SJSA1 (cell line): ENCODE measurements at regions not wholly inside any gene's neighbourhood (a gene's known extent, or its start where the extent isn't known, plus 50 kb on each side); places are given as distances from the start of the nearest gene placed in this dataset.
"Not testable (repeated sequence)": the region's sequence is repeated elsewhere in the genome, so short reads cannot be mapped to it uniquely, and the experiment has no call there.

Source experiments
- DNase-seq, 2 experiments: peaks; one replicate each; pipeline ENCODE4 v3.0.0-alpha.2; 2015 to 2020; ENCODE audit warnings: low spot score in 2 of 2, low read depth in 1 of 2
- H3K27ac ChIP-seq: fragments of 250-450 bp; sonication (Bioruptor Pico); 2 replicates; pipeline ENCODE4 v1.5.1; 2020; ENCODE audit warnings: mild to moderate bottlenecking, moderate library complexity
- H3K27me3 ChIP-seq: fragments of 250-450 bp; sonication (Bioruptor Pico); replicated peaks from 2 replicates; pipeline ENCODE4 v1.5.1; 2020; ENCODE audit warnings: mild to moderate bottlenecking, moderate library complexity
- H3K36me3 ChIP-seq: fragments of 250-450 bp; sonication (Bioruptor Pico); 2 replicates; pipeline ENCODE4 v1.5.1; 2020; ENCODE audit warnings: mild to moderate bottlenecking
- H3K4me1 ChIP-seq: fragments of 250-450 bp; sonication (Bioruptor Pico); replicated peaks from 2 replicates; pipeline ENCODE4 v1.6.1; 2021; ENCODE audit warnings: mild to moderate bottlenecking
- H3K4me3 ChIP-seq: fragments of 250-450 bp; sonication (Bioruptor Pico); 2 replicates; pipeline ENCODE4 v1.5.1; 2020; ENCODE audit warnings: mild to moderate bottlenecking
- H3K9me3 ChIP-seq: fragments of 250-450 bp; sonication (Bioruptor Pico); replicated peaks from 2 replicates; pipeline ENCODE4 v1.5.1; 2020; ENCODE audit warnings: mild to moderate bottlenecking

DNA sequence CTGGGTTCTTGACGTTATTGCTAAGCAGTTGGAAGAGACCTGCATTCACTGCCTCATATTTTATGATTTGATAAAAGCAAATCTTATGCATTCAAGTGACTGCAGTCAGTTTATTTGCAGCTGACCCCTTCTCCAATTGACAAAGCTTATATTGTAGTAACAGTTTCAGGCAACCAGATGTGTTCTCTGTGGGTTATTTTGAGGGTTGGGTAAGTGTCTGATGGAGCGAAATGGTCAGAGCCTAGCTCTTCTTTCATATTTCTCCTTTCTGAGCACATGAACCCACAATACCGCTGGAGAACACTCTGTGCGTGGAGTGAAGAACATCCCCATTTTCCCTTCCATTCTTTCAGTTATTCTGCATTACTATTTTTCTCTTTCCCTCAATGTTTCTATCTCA lies 125.8 kb upstream of the KCNH8 start:
- no peaks in the 10 kb centered on the region for H3K36me3 ChIP-seq
- no peak overlapping the region for H3K4me3 ChIP-seq
- no peaks in the 10 kb centered on the region for H3K9me3 ChIP-seq
- no peaks in the 10 kb centered on the region for H3K4me1 ChIP-seq
- no peak for DNase-seq
- H3K27ac ChIP-seq: no peak overlapping the region
- no peaks in the 10 kb centered on the region for H3K27me3 ChIP-seq

DNA sequence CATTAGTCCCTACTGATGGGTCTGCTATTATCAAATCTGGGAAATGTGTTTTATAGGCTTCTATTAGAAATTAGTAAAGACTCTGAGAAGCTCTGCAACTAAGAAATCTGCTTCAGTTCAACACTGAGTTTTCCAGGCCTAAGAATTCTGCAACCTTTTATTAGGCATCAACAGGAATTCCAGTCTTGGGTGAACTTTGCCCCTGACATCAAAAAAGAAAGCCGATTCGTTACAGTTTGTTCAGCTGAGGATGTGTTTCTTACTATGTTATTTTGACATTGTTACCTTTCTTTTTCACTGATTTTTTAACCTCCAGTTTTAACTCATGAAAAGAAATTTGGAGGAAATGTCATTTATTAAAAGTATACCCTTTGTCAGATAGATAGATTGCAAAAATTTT lies 131.5 kb upstream of the KCNH8 start:
- Histone ChIP-seq H3K27ac (no peak overlapping the region), H3K27me3 (no peaks in the 10 kb centered on the region), H3K36me3 (no peaks in the 10 kb centered on the region), H3K9me3 (no peaks in the 10 kb centered on the region), H3K4me3 (no peak overlapping the region), H3K4me1 (no peaks in the 10 kb centered on the region)
- DNase-seq: no peak

DNA sequence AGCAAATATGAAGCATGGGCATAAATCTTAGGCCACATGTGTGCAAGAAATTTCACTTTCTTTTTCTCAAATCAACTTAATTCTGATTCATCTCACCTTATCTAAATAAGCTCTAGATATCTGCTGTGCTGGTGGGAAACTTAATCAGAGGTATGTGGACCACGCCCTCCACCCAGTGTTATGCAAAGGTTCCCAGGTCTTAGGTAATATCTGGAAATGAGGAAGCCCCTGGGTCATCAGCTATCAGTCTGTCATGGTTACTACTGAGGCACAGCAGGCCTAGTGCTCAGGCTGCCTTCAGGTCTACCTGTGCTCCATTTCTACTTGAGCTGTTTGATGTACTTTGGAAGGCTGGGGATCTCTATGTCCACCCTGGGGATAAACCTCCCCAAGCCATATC lies 134.4 kb upstream of the KCNH8 start:
- no peaks in the 10 kb centered on the region for H3K27me3 ChIP-seq

DNA sequence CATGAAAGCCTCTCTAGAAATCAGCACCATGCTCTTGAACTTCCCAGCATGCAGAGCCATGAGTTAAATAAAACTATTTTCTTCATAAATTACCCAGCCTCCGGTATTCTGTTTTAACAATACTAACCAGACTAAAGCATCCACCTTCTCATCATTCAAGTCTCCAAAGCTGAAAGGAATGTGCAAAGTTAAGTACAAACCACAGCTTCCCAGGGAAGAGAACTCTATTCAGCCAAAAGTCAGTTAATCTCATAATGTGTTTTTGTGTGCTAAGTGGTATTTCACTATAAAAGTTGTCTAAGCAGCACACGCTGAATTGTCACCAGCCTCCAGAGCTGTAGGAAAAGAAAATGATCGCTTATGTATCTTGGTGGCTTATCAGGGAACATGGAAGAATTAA lies 135.5 kb upstream of the KCNH8 start:
- DNase-seq: no peak
- Histone ChIP-seq H3K36me3 (no peaks in the 10 kb centered on the region), H3K27ac (no peak overlapping the region)

More for the DNA sequence above, 134.4 kb upstream of the KCNH8 start:
- Histone ChIP-seq H3K36me3 (no peaks in the 10 kb centered on the region), H3K4me1 (no peaks in the 10 kb centered on the region), H3K9me3 (no peaks in the 10 kb centered on the region), H3K27ac (no peak overlapping the region), H3K4me3 (no peak overlapping the region)
- no peak for DNase-seq

DNA sequence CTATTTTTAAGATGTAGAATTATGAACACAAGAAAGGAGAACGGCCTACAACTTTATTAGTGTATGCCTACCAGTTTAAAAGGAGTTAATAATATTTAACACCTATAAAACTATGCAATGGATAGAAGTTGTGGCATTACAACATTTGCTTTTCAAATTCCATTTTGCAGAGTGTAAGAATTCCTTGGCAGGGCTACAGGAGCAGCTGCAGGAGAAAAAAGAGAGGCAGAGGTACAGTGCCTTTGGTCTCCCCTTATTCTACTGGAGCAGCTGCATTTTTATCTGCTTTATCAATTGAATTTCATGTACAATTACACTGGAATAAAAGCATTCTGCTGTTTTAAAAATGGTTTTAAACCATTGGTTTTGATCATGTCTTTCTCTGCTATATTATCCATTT lies 145.7 kb upstream of the KCNH8 start:
- H3K27ac ChIP-seq: no peak overlapping the region
- no peaks in the 10 kb centered on the region for H3K27me3 ChIP-seq
- no peaks in the 10 kb centered on the region for H3K4me1 ChIP-seq
- H3K9me3 ChIP-seq: no peaks in the 10 kb centered on the region
- H3K4me3 ChIP-seq: no peak overlapping the region
- H3K36me3 ChIP-seq: no peaks in the 10 kb centered on the region
- no peak for DNase-seq

More for the DNA sequence above, 135.5 kb upstream of the KCNH8 start:
- no peaks in the 10 kb centered on the region for H3K4me1 ChIP-seq
- H3K27me3 ChIP-seq: no peaks in the 10 kb centered on the region
- H3K4me3 ChIP-seq: no peak overlapping the region
- H3K9me3 ChIP-seq: no peaks in the 10 kb centered on the region

DNA sequence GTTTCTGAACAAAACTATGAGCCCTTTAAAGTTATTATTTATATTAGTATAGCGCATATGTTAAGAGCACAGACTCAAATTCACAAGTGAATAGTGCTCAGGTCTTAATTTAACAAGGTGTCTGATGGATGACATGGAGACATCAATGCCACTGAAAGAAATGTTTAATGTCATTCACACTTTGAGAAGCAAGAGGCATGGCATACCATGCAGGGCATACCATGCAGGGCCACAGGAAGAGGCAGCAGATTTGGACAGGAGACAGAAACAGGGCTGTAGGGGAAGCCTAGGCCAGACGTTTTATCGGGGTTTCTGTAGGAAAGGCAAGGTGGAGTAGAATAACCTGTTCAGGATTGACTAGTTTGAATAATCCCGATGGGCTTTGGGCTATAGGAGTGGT lies 150.2 kb upstream of the KCNH8 start:
- no peak overlapping the region for H3K4me3 ChIP-seq
- no peak for DNase-seq

DNA sequence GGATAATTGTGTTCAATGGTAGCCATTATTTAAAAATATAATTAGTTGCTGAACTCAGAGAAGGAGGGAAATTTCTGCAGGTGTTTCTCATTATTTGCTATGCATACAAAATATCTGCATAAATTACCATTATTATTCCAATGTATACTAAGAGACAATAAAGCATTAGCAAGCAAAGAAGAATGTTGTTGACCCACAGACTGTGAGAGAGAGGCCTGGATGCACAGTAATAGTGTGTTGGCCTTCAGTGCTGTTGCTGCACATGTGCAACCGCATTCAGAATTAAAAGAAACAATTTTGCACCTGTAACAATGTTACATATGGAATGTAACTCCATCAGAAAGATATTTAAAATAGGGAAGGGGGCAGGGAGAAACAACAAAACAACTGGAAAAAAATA lies 155.6 kb upstream of the KCNH8 start:
- Histone ChIP-seq H3K9me3 (no peaks in the 10 kb centered on the region), H3K4me3 (no peak overlapping the region), H3K27ac (no peak overlapping the region), H3K36me3 (no peaks in the 10 kb centered on the region), H3K4me1 (no peaks in the 10 kb centered on the region), H3K27me3 (no peaks in the 10 kb centered on the region)
- no peak for DNase-seq

More for the DNA sequence above, 150.2 kb upstream of the KCNH8 start:
- no peaks in the 10 kb centered on the region for H3K36me3 ChIP-seq
- no peaks in the 10 kb centered on the region for H3K9me3 ChIP-seq
- no peaks in the 10 kb centered on the region for H3K27me3 ChIP-seq
- no peaks in the 10 kb centered on the region for H3K4me1 ChIP-seq
- no peak overlapping the region for H3K27ac ChIP-seq

DNA sequence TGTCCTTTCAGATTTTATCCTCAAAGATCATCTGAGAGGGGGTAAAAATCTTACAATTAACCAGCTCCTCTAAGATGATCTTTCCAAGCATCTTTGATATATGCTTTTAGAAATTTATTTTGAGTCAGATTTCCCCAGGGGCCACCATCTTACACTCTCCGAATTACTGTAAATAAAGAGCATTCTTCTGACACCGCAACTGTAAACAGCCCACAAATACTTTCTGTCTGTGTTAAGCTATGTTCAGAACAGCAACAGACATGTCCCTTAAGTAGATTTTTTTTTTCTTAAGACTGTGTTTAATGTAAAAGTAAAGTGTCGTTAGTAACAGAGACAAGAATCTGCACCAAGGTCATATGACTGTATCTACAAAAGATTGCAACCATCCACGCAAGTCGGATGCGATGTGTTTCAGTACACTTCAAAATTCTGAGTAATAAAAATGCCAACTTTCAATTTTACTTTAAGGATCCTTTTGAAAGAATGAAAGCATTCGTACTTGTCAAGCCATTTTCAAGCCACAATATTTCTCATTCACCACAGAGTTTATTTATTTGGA lies 159.0 kb upstream of the KCNH8 start:
- H3K4me1 ChIP-seq: no peaks in the 10 kb centered on the region
- H3K4me3 ChIP-seq: no peak overlapping the region; the same call in 1 of the 2 replicates
- no peaks in the 10 kb centered on the region for H3K9me3 ChIP-seq
- H3K27ac ChIP-seq: no peak overlapping the region
- H3K27me3 ChIP-seq: no peaks in the 10 kb centered on the region
- peak in 1 of 2 experiments; percentile 21 for DNase-seq
- no peaks in the 10 kb centered on the region for H3K36me3 ChIP-seq

DNA sequence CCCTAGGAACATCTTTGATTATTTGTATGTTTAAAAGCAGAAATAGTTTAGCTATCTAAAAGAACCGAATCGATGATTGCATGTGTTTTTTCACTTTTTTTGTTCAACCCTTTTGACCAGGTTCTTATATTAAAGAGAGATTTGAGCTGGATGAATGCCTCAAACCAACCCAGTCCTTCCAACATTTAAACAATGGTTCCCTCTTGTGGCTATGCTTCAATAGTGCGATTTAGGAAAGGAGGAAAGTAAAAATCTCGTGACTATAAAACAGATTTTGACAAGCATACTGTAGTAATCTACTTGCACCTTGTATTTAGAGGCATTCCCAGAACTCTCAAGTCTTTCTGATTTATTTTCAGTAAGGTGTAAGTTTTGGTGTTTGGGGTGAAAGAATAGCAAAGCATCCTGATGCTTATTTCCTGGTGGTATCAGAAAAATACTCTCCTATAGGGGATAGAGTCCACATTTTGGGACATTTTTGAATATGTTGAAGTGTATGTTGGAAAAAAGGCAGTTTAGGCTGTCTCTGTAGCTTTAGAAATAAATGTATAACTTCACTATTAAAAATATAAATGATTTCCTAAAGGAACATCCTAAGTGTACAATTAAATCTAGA lies 159.6 kb upstream of the KCNH8 start:
- peak in 1 of 2 experiments; percentile 7 for DNase-seq
- Histone ChIP-seq H3K4me3 (no peak overlapping the region), H3K36me3 (no peaks in the 10 kb centered on the region), H3K27me3 (no peaks in the 10 kb centered on the region), H3K9me3 (no peaks in the 10 kb centered on the region), H3K4me1 (no peaks in the 10 kb centered on the region), H3K27ac (no peak overlapping the region)

DNA sequence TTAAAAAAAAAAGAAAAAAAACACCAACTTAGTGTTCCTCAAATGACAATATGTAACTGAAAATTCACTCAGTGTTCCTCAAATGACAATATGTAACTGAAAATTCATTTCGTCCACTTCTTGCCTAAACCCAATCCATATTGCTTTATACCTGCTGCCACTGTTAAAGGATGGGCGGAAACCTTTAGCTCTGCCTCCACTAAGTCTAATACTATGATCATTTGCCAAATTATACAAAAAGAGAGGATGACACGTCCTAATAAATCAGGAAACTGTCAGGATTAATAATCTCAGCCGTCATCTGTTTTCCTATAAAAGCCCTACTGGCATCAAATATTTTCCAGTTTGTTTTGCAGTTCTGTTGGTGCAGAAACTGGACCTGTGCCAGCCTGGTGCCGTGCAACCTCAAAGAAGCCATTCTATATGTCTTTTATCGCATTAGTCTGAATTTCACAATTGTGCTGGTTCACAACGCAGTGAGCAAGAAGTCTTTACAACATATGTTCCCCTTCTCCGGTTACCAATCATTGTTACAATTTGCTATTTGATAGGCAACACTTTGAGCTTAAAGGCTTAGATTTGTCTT lies 160.4 kb upstream of the KCNH8 start:
- H3K4me3 ChIP-seq: no peak overlapping the region
- no peaks in the 10 kb centered on the region for H3K9me3 ChIP-seq
- no peak for DNase-seq

DNA sequence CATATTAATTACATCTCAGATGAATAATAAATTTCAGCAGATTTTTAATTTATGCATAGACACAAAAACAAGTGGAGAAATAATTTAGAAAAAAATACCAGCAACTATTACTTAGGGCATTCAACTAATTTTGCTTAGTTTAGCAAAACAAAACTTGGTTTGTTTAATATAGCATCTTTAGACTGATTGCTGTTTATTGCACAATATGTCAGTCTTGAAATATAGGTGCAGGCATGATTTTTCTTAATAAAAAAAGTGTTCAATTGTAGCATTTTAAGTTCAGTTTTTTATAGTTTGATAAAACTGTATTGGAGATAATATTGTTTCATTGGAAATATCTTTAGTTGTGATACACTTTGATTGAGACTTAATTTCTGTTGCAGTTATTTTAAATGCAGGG lies 161.2 kb upstream of the KCNH8 start:
- no peaks in the 10 kb centered on the region for H3K4me1 ChIP-seq

More for the DNA sequence above, 160.4 kb upstream of the KCNH8 start:
- H3K27me3 ChIP-seq: no peaks in the 10 kb centered on the region
- H3K4me1 ChIP-seq: no peaks in the 10 kb centered on the region
- H3K27ac ChIP-seq: no peak overlapping the region
- H3K36me3 ChIP-seq: no peaks in the 10 kb centered on the region

DNA sequence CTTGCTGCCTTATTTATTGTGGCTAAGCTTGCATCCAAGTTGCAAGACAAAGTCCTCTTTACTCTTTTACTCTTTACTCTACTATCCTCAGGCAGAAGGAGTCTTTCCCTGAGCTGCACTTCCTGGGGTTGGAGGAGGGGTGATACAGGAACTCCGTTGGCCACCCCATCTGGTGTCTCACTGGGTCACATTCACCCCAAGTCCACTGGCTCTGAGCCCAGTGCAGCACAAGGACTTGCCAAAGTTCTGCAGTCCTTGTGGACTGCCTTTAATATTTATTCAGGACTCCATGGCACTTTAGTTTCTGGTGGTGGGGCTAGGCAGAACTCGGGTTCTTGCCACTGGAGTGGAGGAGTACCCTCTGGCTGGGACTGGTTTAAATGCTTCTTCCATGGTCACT lies 165.4 kb upstream of the KCNH8 start:
- Histone ChIP-seq H3K36me3 (no peaks in the 10 kb centered on the region), H3K9me3 (no peaks in the 10 kb centered on the region), H3K4me3 (no peak overlapping the region), H3K4me1 (no peaks in the 10 kb centered on the region), H3K27ac (no peak overlapping the region), H3K27me3 (no peaks in the 10 kb centered on the region)
- DNase-seq: no peak

More for the DNA sequence above, 161.2 kb upstream of the KCNH8 start:
- no peaks in the 10 kb centered on the region for H3K27me3 ChIP-seq
- no peak overlapping the region for H3K27ac ChIP-seq
- H3K4me3 ChIP-seq: no peak overlapping the region
- no peaks in the 10 kb centered on the region for H3K36me3 ChIP-seq
- H3K9me3 ChIP-seq: no peaks in the 10 kb centered on the region
- DNase-seq: no peak

DNA sequence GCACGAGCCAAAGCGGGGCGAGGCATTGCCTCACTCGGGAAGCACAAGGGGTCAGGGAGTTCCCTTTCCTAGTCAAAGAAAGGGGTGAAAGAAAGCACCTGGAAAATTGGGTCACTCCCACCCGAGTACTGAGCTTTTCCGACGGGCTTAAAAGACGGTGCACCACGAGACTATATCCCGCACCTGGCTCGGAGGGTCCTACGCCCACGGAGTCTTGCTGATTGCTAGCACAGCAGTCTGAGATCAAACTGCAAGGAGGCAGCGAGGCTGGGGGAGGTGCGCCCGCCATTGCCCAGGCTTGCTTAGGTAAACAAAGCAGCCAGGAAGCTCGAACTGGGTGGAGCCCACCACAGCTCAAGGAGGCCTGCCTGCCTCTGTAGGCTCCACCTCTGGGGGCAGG lies 172.2 kb upstream of the KCNH8 start:
- not testable (repeated sequence) for H3K36me3 ChIP-seq, H3K27ac ChIP-seq, H3K27me3 ChIP-seq, H3K9me3 ChIP-seq, H3K4me3 ChIP-seq, DNase-seq, H3K4me1 ChIP-seq

DNA sequence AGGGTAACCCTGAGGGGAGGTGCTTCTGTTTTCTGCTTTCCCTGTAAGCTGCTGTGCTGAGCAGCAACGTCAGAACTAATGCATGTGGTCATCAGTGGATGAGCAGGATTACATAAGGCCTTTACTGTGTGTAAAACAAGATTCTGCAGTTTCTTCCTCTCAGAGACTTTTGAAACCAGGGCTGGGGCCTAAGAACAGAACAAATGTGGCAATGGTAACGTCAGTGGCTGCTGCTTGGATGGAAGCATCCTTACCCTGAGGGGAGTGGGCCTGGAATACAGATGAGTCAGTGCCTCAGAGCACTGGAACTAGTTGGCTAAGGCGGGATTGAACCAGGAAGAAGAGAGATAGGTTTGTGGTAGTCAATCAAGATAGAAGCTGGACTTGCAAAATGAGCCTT lies 180.2 kb upstream of the KCNH8 start:
- Histone ChIP-seq H3K9me3 (0 out of 2 replicates have a peak, but pooled peaks cover 2% of the 10 kb centered on the region), H3K4me3 (no peak overlapping the region), H3K4me1 (no peaks in the 10 kb centered on the region), H3K27ac (no peak overlapping the region), H3K36me3 (no peaks in the 10 kb centered on the region), H3K27me3 (no peaks in the 10 kb centered on the region)
- no peak for DNase-seq
